CD4-positive, CD25-positive, alpha-beta regulatory T cell (primary cell): ENCODE measurements at regions not wholly inside any gene's neighbourhood (a gene's known extent, or its start where the extent isn't known, plus 50 kb on each side); places are given as distances from the start of the nearest gene placed in this dataset.

Experiments used
- ATAC-seq, 2 donors: fragments of 150-1000 bp; cut with Tn5 transposase; one replicate each; pipeline ENCODE4 v1.10.0; 2021; ENCODE audit warnings: low read depth in 2 of 2, moderate number of reproducible peaks in 2 of 2, moderate library complexity in 1 of 2
- DNase-seq, 3 donors: peaks; one replicate each; pipeline versions ENCODE4 v3.0.0 to v3.0.0-alpha.2; 2012 to 2022; ENCODE audit warnings: mixed read lengths in 1 of 3
- H3K27ac ChIP-seq: one replicate; pipeline ENCODE4 v1.7.0; 2013; ENCODE audit warnings: mild to moderate bottlenecking, low read length; ENCODE audit not compliant: insufficient read depth, poor library complexity, severe bottlenecking
- H3K27me3 ChIP-seq: one replicate; pipeline ENCODE4 v1.7.0; 2013; ENCODE audit warnings: low read length; ENCODE audit not compliant: control insufficient read depth, insufficient read depth
- H3K36me3 ChIP-seq: one replicate; pipeline ENCODE4 v1.7.0; 2013; ENCODE audit warnings: mild to moderate bottlenecking, low read length, moderate library complexity; ENCODE audit not compliant: control insufficient read depth, insufficient read depth
- H3K4me1 ChIP-seq: 2 replicates; pipeline ENCODE4 v1.7.0; 2013; ENCODE audit warnings: mild to moderate bottlenecking, low read length; ENCODE audit not compliant: insufficient read depth, control insufficient read depth, poor library complexity, severe bottlenecking
- H3K4me3 ChIP-seq: one replicate; pipeline ENCODE4 v1.7.0; 2013; ENCODE audit warnings: low read depth, mild to moderate bottlenecking, low read length, moderate library complexity
- H3K9me3 ChIP-seq, 2 experiments: 1 replicate in 1 of 2; 2 replicates in 1 of 2; pipeline ENCODE4 v1.7.0; 2013; ENCODE audit warnings: low read length in 2 of 2, mild to moderate bottlenecking in 1 of 2, moderate library complexity in 1 of 2; ENCODE audit not compliant: control insufficient read depth in 2 of 2
- H3K27ac Mint-ChIP-seq, 3 donors: one replicate each; pipeline ENCODE4 v1.8.0; 2020 to 2022; ENCODE audit warnings: mild to moderate bottlenecking in 3 of 3, mixed read lengths in 3 of 3, moderate library complexity in 2 of 3
- H3K27me3 Mint-ChIP-seq: one replicate; pipeline ENCODE4 v1.8.0; 2022; ENCODE audit warnings: mild to moderate bottlenecking, mixed read lengths
- H3K36me3 Mint-ChIP-seq: one replicate; pipeline ENCODE4 v1.8.0; 2020; ENCODE audit warnings: mixed read lengths
- H3K4me1 Mint-ChIP-seq, 4 donors: one replicate each; pipeline ENCODE4 v1.8.0; 2020 to 2022; ENCODE audit warnings: mixed read lengths in 4 of 4, mild to moderate bottlenecking in 1 of 4
- H3K4me3 Mint-ChIP-seq, 4 donors: one replicate each; pipeline ENCODE4 v1.8.0; 2020 to 2022; ENCODE audit warnings: mild to moderate bottlenecking in 4 of 4, mixed read lengths in 4 of 4, moderate library complexity in 3 of 4
- H3K9me3 Mint-ChIP-seq, 7 donors: one replicate each; pipeline ENCODE4 v1.8.0; 2020 to 2022; ENCODE audit warnings: mixed read lengths in 7 of 7, mild to moderate bottlenecking in 3 of 7, moderate library complexity in 2 of 7

DNA sequence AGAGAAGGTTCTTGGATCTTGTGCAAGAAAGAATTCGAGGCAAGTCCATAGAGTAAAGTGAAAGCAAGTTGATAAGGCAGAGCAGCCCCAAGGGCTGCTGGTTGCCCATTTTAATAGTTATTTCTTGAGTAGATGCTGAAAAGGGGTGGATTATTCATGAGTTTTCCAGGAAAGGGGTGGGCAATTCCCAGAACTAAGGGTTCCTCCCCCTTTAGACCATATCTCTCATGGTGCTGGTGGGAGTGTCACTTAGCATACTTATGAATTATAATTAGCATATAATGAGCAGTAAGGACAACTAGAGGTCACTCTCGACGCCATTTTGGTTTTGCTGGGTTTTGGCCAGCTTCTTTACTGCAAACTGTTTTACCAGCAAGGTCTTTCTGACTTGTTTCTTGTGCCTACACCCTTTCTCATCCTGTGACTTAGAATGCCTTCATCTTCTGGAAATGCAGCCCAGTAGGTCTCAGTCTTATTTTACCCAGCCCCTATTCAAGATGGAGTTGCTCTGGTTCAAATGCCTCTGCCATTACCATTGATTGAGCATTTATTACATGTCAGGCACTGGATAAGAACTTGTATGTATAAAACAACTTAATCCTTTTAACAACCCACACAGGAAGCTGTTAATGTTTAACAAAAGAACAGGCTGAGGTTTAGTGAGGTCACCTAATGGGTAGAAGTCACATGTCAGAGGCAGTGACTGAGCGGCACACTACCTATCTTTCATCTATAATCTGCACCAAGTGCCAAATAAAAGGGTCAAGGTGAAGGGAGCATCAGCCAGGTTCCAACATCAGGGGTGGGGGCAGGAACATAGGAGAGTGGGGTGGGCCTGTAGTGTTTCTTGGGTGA, 250.9 kb downstream of the ICOS start:
- H3K36me3 Mint-ChIP-seq = no peaks in the 10 kb centered on the region
- peak overlapping the region in 1 of 4 donors; percentile 21 for H3K4me3 Mint-ChIP-seq
- peaks cover 10% of the 10 kb centered on the region for H3K27me3 Mint-ChIP-seq
- H3K4me1 Mint-ChIP-seq = peaks cover 0 to 14% (median 6%) of the 10 kb centered on the region in 4 donors
- H3K36me3 ChIP-seq = no peaks in the 10 kb centered on the region
- H3K27me3 ChIP-seq = peaks cover 2% of the 10 kb centered on the region
- H3K9me3 ChIP-seq = no peaks in the 10 kb centered on the region
- no peak overlapping the region for H3K27ac Mint-ChIP-seq
- no peak overlapping the region for H3K27ac ChIP-seq
- peaks cover 0 to 4% (median 0%) of the 10 kb centered on the region in 7 donors for H3K9me3 Mint-ChIP-seq
- ATAC-seq (peak; percentile 55 to 74), DNase-seq (peak in 2 of 3 donors; percentile 26 to 34)
- H3K4me3 ChIP-seq = no peak overlapping the region
- H3K4me1 ChIP-seq = peaks cover 3% of the 10 kb centered on the region

GRCh38 chr2:204191574-204191973, 255.0 kb downstream of the ICOS start:
- ATAC-seq (no peak), DNase-seq (no peak)
- H3K4me3 Mint-ChIP-seq = no peak overlapping the region
- H3K27me3 Mint-ChIP-seq = peaks cover 9% of the 10 kb centered on the region
- H3K4me1 ChIP-seq = peaks cover 3% of the 10 kb centered on the region
- no peaks in the 10 kb centered on the region for H3K36me3 ChIP-seq
- no peak overlapping the region for H3K27ac Mint-ChIP-seq
- H3K4me3 ChIP-seq = no peak overlapping the region
- H3K9me3 Mint-ChIP-seq = peaks cover 0 to 2% (median 0%) of the 10 kb centered on the region in 7 donors
- peaks cover 6% of the 10 kb centered on the region for H3K27me3 ChIP-seq
- no peaks in the 10 kb centered on the region for H3K9me3 ChIP-seq
- no peak overlapping the region for H3K27ac ChIP-seq
- H3K4me1 Mint-ChIP-seq = peaks cover 0 to 14% (median 6%) of the 10 kb centered on the region in 4 donors
- H3K36me3 Mint-ChIP-seq = no peaks in the 10 kb centered on the region

DNA sequence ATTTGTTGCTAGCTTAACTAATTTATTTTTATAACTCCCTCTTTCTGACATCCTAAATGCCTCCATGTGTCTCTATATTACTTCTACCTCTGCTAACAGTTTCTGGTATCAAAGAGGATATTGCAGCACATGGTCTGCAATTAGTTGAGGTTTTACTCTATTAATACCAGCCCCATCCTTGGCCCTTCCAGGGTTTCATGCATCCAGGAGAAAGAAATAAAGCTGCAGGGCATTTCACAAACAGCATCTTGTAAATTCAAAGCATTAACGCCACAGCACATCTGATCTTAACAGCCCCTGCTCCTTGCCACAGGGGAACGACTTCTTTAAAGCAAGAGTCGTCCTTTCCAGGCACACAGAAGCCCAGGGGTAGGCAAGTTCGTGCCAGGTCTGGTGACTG, 258.9 kb downstream of the ICOS start:
- no peak overlapping the region for H3K4me3 ChIP-seq
- H3K27me3 ChIP-seq = peaks cover 10% of the 10 kb centered on the region
- no peak overlapping the region for H3K4me3 Mint-ChIP-seq
- no peaks in the 10 kb centered on the region for H3K9me3 Mint-ChIP-seq
- no peak overlapping the region for H3K27ac Mint-ChIP-seq
- no peak overlapping the region for H3K27ac ChIP-seq
- H3K9me3 ChIP-seq = no peaks in the 10 kb centered on the region
- no peaks in the 10 kb centered on the region for H3K4me1 ChIP-seq
- ATAC-seq (no peak), DNase-seq (no peak)
- no peaks in the 10 kb centered on the region for H3K36me3 ChIP-seq
- peaks cover 17% of the 10 kb centered on the region for H3K27me3 Mint-ChIP-seq
- no peaks in the 10 kb centered on the region for H3K4me1 Mint-ChIP-seq
- H3K36me3 Mint-ChIP-seq = no peaks in the 10 kb centered on the region

- Mint-ChIP-seq H3K27me3 (peaks cover 17% of the 10 kb centered on the region), H3K36me3 (no peaks in the 10 kb centered on the region), H3K9me3 (no peaks in the 10 kb centered on the region), H3K4me1 (no peaks in the 10 kb centered on the region), H3K27ac (no peak overlapping the region), H3K4me3 (no peak overlapping the region)
- Histone ChIP-seq H3K27ac (no peak overlapping the region), H3K36me3 (no peaks in the 10 kb centered on the region), H3K4me1 (no peaks in the 10 kb centered on the region), H3K9me3 (no peaks in the 10 kb centered on the region), H3K27me3 (peaks cover 15% of the 10 kb centered on the region), H3K4me3 (no peak overlapping the region)
- no peak for DNase-seq
- no peak for ATAC-seq
Measured at GRCh38 chr2:204197336-204198005, 260.9 kb downstream of the ICOS start.

DNA sequence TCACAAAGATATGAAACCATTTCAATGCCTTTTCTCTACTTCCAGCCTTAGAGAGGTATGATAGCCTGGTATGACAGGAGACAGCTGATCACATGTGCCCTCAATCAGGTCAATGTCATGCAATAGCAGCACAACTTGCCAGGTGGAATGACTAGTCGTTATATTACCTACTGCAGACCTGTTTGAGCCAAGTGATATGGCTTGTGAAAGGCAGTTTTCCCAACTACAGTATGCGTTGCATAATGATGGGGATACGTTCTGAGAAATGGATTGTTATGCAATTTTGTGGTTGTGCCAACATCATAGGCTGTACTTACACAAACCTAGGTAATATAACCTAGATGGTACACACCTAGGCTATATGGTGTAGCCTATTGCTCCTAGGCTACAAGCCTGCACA, 262.8 kb downstream of the ICOS start:
- H3K4me1 Mint-ChIP-seq = no peaks in the 10 kb centered on the region
- H3K27ac Mint-ChIP-seq = no peak overlapping the region
- Histone ChIP-seq H3K36me3 (no peaks in the 10 kb centered on the region), H3K27ac (no peak overlapping the region), H3K9me3 (no peaks in the 10 kb centered on the region), H3K4me3 (no peak overlapping the region), H3K4me1 (no peaks in the 10 kb centered on the region), H3K27me3 (peaks cover 13% of the 10 kb centered on the region)
- H3K9me3 Mint-ChIP-seq = no peaks in the 10 kb centered on the region
- ATAC-seq (no peak), DNase-seq (no peak)
- H3K4me3 Mint-ChIP-seq = no peak overlapping the region
- no peaks in the 10 kb centered on the region for H3K36me3 Mint-ChIP-seq
- peaks cover 14% of the 10 kb centered on the region for H3K27me3 Mint-ChIP-seq

DNA sequence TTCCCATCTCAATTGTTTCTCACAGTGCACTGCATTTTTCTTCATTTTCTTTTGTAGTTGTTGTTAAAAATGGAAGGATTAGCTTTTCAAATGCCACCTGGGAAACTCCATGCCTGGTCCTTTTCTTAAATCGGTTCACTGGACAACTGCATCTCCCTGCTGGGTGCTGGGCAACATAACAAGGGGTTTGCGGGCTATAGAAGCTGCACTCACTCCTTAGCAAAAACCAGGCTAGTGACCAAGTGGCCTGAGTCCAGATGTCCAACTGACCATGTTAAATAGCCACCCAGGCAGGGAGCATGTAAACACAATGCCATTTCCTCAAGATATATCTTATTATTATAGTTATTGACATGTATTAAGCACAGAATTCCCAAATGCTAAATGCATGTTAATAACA, 264.9 kb downstream of the ICOS start:
- Mint-ChIP-seq H3K27ac (no peak overlapping the region), H3K36me3 (no peaks in the 10 kb centered on the region), H3K9me3 (no peaks in the 10 kb centered on the region), H3K4me3 (no peak overlapping the region), H3K27me3 (peaks cover 25% of the 10 kb centered on the region), H3K4me1 (peaks cover 0 to 4% (median 1%) of the 10 kb centered on the region in 4 donors)
- no peak for DNase-seq
- Histone ChIP-seq H3K4me1 (no peaks in the 10 kb centered on the region), H3K27ac (no peak overlapping the region), H3K9me3 (no peaks in the 10 kb centered on the region), H3K4me3 (no peak overlapping the region), H3K27me3 (peaks cover 13% of the 10 kb centered on the region), H3K36me3 (no peaks in the 10 kb centered on the region)
- no peak for ATAC-seq

DNA sequence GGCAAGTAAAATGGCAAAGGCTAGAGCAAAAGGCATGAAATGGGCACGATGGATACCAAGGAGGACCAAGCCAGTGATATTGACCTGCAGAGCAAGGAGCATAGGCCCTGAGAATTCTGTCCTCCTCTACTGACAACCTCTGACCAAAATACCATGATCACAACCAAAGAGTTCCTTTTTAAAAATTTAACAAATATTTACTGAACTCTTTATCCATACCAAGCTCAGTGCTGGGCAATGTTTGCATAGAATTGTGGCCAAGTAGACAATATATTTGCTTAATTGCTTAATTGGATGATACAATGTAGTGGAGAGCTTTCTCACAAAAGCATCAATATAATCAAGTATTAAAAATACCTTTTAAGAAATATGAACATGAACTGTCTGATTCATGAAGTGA, 265.7 kb downstream of the ICOS start:
- Mint-ChIP-seq H3K36me3 (no peaks in the 10 kb centered on the region), H3K27ac (no peak overlapping the region), H3K4me1 (peaks cover 0 to 4% (median 1%) of the 10 kb centered on the region in 4 donors), H3K4me3 (no peak overlapping the region), H3K9me3 (no peaks in the 10 kb centered on the region), H3K27me3 (peaks cover 30% of the 10 kb centered on the region)
- no peaks in the 10 kb centered on the region for H3K9me3 ChIP-seq
- ATAC-seq = no peak
- no peaks in the 10 kb centered on the region for H3K4me1 ChIP-seq
- H3K4me3 ChIP-seq = no peak overlapping the region
- H3K27me3 ChIP-seq = peaks cover 16% of the 10 kb centered on the region
- H3K36me3 ChIP-seq = no peaks in the 10 kb centered on the region
- H3K27ac ChIP-seq = no peak overlapping the region
- DNase-seq = no peak
